Activated CD4-positive, alpha-beta T cell treated with anti-CD3 and anti-CD28 coated beads for 1 hour (primary cell): ENCODE measurements at regions not wholly inside any gene's neighbourhood (a gene's known extent, or its start where the extent isn't known, plus 50 kb on each side); places are given as distances from the start of the nearest gene placed in this dataset.
"Not testable (repeated sequence)": the region's sequence is repeated elsewhere in the genome, so short reads cannot be mapped to it uniquely, and the experiment has no call there.

Source experiments
- DNase-seq: peaks from one replicate; pipeline ENCODE4 v3.0.0-alpha.2; 2020

DNA sequence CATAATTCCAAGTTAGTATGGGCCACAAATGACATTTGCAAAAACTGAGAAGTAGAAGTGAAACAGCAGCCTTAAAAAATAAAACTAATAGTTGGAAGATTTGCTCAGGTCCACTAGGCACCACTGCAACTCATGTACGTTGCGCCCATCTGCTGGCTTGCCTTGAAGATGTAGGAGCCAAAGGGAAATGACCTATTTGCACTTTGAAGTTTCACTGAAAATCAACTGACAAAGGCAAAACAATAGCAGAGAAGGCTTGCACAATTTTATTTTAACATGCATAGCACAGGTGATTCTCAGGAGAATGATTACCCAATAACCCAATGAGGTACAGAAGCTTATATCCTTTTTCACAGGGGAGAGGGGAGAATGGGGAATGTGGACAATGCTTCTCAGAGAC is 170.1 kb upstream of the USP25 start:
- DNase-seq = no peak

DNA sequence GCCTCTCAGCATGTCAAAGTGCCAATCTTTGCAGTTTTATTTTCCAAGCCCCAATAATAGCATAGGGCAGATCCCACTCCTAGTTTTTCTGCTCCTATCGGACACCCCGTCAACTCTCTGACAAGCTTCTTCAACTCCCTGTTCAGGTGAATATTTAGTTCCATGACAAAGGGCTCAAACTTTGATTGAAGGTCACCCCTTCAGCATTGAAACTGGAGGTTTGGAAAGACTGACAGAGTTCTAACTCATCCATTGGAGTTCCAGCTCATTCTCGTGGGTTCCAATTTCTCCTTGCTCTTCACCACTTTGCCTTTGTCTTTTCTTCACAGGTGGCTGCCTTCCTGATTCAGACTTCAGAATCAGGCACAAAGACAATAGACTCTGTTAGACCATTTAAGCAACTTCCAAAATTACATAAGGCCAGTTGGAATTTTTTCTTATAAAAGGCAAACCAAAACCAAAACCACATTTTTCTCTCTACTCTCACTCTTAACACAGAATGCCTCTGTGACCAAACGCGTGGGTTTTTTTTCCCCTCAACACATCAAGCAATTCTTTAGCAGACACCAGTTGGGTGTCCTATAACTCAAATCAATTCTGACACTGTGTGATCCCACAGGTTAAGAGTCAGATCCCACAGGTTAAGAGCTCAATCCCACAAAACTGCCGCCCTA is 169.3 kb upstream of the USP25 start:
- DNase-seq = no peak

DNA sequence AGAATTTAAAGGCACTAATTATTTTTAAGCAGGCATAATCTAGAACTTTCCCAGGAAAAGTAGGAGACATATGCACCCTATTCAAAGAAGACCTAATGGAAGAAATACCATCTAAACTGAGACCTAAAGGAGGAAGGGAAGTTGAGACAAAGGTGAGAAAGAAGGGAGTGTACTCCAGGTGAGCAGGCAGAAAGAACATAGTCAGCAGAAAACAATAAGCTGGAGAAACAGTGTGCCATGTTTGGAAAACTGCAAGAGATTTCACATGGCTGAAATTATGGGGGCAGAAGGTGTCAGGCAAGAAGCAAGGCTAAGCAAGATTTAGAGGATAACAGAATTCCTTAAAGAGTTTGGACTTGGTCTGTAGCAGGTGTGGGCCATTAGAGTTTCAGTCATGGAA is 167.0 kb upstream of the USP25 start:
- DNase-seq = no peak

DNA sequence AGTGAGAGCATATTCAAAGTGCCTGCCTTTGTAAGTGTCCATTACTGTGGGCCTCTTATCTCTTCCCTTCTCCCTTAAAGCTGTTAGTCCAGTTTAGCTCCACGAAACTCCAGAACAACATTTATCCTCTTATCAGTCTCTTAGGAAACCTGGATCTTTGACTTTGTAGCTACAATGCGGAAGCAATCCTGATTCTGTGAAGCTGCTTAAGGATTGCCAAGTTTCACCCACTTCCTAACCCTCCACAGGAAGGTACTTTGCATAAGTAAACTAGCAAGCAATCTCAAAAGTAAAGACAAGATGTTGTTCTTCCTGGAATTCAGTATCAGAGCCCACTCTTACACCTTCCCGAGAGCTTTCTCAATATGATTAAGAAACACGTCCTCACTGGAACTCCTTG is 164.9 kb upstream of the USP25 start:
- no peak for DNase-seq

DNA sequence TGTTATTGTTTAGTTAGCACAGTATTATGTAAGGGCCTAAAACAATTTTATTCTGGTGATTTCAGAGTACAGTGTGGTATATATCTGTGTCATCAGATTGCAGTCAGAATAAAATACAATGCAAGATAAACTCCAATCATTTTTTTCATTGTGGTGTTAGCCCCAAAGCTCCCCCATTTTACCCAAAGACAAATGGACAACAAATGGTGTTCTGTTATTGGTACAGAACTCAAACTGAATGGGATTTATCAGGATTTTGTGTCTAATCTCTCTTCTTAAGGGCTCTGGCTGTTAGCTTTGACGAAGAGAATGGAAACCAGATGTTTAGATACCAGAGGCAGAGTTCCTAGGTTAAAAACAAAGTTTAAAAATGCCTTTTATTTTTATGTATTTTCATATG is 163.1 kb upstream of the USP25 start:
- no peak for DNase-seq

DNA sequence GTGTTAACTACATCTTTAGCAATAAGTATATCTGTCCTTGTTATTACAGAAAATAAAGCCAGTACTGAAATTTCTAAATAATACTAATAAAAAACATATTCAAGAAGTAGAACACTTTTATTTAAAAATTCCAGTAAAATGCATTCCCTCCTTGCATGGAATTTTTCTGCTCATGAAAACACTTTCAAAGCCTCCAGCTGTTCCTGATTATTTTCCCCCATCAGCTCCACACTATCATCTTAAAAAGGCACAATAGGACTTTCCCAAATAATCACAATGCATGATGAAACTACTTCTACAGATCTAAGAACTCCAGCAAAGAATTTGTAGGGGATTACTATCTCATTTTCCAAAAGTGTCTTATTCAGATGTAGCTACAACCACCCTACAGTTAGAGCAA is 162.6 kb upstream of the USP25 start:
- no peak for DNase-seq

DNA sequence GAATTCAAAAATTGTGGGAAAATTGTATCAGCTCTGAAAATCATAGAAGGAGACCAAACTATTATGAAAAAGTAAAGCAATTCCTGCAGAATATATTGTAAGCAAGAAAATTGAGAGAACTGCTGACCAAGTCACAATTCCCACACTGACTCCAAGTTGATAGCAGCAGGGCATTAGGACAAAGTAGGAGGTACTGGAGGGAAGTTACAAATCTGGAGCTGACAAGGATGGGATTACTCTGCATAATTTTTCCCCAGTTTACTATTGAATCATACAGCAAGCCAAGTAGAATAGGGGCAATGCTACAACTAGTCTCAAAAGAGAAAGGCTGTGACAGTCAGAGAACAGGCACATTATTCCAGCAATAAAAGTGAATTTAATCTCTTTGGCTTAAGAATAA is 161.3 kb upstream of the USP25 start:
- DNase-seq = no peak

DNA sequence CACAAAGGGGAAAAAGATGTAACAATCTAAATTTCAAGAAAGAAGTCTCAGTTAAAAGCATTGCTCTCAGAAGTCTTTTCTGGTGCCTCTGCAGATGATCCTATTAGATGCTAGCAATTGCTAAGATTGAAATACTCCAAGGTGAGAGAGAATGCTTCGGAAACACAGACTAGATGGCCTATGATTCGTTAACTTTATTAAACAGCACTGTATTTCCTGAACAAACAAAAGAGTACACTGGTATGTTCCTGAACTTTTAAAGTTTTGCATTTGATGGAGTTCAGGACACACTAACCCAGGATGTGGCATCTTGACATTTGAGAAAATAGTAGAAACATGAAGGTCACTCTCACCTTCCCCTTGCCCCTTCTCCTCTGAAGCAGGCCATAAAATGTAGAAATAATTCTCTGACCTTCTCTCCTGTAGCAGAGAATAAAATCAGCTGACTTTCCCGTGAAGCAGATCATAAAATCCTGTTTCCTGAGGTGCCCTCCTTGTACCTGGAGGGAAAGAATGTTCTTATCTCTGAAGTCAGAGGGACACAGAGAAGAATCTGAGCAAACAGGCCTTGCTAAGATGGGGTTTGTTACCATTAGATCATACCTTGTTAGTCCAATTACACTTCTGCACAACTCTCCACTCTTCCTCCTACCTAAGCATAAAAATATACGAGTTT is 142.9 kb upstream of the USP25 start:
- DNase-seq = no peak

DNA sequence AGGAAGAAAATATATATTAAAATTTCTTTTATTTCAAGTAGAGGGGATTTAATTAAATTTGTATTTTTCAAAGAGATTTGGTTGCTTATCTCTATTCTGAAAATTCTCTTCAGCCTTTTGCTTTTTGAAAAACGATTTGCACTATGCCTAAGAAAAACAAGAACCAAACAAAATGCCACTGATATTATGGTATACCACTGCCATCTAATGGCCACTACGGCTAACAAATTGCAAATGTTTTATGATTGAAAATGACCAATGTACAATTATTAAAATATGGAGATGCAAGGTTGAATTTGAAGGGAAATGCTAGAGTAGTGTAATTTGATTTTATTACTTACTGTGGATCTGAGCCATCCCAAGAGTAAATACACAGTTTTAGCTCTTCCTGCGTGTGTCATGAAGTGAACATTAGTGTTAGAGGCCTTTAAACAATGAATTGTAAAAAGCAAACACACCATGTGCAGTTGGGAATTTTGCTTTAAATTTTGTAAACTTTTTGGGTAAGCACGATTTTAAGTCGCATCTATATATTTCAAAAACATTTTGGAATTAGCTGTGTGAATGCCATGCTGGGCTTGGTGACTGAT is 137.4 kb upstream of the USP25 start:
- DNase-seq = no peak

DNA sequence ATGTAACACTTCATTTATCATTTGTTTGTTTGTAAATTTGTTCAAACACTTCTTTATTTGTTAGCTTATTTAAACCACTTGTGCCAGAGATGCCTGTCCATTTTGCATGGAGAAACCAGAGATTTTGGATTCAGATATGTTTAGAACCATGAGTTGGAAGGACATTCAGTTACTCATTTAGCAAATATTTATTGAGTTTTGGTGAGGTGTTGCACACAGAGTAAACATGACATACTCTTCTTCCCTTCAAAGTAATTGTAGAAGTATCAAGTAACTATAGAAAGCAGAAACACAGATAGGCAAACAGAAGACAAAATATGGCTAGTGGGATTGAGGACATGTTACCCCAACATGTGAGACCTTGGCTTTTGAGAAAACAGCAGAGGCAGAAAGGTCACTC is 136.8 kb upstream of the USP25 start:
- no peak for DNase-seq

DNA sequence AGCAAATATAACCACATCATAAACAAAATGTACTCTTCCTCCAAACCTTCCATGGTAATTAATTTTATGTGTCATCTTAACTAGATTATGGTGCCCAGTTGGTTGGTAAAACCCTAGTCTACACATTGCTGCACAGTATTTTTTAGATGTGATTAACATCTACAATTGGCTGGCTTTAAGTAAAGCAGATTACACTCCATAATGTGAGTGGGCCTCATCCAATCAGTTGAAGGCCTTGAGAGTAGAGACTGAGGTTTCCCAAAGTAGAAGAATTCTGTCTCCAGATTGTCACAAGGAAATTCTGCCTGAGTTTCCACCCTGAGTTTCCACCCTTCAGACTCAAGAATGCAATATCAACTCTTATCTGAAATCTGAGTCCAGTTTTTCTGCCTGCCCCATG is 128.4 kb upstream of the USP25 start:
- no peak for DNase-seq

DNA sequence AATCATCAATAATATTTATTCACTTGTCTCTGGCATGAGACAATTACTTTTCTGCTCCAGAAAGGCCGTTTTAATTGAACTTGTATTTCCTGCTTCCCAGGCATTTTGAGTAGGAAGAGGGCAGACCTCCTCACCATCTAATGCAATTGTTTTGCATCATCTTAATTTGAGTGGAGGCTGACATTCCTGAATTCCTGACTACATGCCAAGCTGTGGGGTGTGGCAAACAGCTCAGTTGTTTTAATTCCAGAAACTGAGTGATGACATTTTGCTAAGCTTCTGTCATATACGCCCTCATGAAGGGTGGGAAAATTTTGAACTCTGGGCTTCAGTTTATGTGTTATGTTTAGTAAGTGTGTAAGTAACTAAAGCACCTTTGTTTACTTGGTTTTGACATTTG is 125.4 kb upstream of the USP25 start:
- no peak for DNase-seq

DNA sequence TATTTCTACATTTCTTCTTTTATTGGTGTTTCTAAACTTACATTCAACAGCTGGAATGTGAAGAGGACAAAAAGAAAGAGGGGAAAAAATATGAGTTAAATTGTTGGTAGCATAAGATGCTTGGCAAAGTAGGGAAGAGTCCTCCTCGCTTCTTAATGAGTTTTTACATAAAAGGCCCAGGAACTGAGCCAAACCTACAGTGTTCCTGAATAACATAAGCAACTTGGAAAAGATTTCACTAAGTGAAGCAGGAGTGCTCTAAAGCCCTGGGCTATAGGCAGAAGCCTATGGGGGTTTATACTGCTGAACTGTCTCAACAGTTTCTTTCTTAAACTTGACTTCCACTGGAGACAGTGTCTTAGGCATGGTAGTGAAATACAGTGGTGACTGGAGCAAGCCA is 115.0 kb upstream of the USP25 start:
- DNase-seq = no peak

DNA sequence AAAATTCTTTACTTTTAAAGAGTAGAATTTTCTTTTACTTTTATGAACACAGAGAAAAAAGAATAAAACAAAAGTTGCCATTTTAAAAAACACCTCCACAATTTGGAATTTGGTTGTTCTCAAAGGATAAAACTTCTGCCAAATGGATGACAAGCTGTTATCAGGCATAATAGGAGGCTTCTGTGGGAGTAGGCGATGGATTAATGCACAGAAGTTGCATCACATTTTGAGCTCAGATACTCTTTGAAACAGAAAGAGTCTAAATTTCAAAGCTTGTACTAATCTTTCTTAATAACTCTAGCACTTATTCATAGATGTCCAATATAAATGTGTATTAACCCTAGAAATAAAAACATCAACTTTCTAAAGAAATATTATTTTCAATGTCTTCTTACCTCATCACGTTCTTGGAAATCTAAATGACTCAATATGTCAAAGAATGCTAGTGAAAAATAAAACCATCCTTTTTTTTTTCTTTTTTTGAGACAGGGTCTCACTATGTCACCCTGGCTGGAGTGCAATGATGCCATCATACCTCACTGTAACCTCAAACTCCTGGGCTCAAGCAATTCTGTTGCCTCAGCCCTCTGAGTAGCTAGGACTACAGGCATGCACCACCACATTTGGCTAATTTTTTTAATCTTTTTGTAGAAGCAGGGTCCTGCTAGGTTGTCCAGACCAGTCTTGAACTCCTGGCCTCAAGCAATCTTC is 112.8 kb upstream of the USP25 start:
- no peak for DNase-seq

DNA sequence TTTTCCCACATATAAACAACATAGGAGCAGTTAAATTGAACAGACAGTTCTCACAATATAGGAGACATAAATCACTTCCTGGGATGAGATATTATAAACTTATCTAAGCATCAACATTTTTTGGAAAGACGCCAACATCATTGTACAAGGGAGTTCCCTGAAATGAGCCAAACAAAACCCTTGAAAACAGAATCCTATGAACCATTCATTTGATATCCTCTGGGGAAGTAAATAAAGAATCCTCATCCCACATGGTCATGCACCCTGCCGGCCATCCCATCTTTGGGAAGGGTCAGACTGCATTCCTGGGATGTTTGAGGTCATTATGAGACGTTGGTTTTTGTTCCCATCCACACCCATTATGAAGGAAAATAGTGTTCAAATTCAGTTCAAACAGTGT is 111.8 kb upstream of the USP25 start:
- DNase-seq = no peak

DNA sequence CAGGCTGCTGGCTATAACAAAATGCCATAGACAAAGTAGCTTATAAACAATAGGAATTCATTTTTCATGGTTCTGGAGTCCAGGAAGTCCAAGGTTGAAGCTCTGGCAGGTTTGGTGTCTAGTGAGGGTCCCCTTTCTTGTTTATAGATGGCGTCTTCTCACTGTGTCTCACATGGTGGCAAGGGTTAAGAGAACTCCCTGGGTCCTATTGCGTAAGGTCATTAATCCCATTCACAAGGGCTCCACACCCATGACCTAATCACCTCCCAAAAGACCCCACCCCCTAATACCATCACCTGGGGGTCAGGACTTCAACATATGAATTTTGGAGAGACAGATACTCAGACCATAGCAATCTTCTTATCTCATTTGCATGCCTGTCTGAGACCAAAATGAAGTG is 108.9 kb upstream of the USP25 start:
- DNase-seq = no peak

DNA sequence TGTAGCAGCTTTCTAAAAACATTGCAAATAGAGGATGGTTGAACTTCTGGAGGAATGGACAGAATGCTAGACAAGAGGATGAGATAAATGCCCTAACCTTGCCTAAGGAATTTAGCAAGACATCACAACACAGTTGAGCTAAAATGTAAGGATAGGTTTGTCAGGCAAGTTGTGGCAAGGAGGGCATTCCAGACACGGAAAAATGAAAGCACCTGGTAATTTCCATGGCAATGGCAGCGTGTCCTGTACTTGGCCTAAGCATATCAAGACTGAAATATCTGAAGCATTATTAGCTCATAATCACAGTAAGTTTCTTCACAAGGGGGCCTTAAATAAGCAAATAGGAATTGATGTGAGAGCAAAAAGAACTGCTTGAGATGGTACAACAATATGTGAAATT is 105.1 kb upstream of the USP25 start:
- DNase-seq = no peak

DNA sequence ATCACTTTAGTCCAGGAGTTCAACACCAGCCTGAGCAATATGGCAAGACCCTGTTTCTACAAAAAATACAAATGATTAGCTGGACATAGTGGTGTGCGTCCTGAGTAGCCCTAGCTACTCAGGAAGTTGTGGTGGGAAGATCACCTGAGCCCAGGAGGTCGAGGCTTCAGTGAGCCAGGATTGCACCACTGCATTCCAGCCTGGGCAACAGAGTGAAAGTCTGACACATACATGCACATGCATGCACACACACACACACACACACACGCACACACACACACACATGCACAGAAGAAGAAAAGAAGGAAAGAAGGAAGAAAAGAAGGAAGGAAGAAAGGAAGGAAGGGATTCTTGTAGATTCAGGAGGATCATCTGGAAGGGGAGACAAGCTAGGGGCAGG is 104.4 kb upstream of the USP25 start:
- DNase-seq = no peak

DNA sequence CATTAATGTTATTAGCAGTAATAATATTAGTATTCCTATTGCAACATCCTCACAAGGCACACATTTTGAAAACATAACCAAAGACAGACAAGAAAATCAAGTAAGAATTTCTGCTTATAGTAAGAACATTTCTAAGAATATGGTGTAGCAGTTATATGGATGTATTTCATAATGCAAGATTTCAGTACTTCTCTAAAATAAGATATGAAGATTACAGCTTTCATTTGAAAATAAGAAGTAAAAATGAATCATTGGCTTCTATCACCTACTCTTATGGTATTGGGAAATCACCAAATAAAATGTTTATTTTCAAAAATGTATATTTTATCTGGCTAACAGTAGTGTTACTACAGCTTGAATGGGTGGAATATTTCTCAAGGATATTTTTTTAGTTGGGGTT is 103.8 kb upstream of the USP25 start:
- no peak for DNase-seq

DNA sequence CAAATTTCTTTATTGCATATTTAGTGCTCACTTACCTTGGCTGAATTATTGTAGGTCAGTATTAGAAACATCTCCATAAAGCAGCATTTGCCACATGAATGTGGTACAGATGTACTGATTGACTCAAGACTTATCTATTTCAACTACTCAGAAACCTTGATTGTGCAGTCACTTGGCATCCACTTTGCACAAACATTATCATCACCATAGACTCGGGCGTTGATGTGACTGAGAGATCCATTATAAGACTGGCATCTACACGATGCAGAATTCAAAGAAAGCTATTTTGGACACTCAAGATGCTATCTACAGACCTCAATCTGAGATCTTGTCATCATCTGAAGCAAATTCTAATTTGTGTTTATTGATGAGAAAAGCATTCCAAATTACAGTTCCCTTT is 102.8 kb upstream of the USP25 start:
- no peak for DNase-seq

DNA sequence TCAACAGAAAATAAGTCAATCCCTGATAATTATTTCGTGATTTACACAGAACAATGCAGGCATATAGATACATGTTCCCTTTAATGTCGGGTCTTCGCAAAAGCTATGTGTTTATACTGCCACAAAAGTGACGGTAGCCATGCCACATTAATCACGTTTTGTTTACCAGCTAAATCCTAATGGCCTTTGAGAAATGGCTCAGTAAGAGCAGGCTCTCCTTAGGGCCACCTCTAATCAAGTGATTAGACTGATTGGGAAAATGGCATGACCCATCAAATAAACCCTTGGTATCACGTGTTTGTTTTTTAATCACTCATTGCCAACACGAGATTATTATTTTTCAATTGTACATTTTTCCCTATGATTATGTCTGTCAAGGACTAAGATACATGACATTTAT is 102.0 kb upstream of the USP25 start:
- DNase-seq = no peak

DNA sequence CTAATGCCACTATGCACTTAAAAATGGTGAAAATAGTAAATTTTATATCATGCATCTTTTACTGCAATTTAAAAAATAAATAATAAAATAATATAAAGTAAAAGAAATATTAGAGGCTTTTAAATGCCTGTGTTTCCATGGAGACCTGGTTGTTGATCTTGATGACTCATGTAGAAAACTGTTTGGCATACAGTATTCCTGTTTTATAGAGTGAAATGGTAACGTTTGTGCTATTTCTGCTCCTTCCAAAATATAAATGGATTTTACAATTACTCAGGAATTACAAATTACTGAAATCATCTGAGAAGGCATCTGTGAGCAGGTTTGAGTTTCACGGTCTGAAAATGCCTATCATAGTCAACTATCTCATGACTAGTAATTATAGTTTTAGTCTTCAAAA is 98.4 kb upstream of the USP25 start:
- DNase-seq = no peak

DNA sequence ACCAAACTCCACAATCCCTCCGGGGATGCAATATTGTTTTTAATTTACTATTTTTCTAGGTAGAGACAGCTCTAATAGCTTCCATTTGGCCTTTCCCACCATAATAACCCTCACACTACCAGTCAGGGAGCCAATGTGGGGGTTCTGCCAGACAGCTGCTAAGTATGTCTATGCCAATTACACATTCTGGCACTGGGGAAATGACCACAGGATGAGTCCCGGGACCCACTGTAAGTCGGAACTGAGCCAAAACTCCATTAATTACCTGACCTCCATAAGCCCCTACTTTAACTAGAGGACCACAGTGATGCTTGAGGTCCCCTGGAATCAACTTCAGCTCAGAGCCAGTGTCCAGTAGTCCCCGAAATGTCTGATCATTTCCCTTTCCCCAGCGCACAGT is 95.2 kb upstream of the USP25 start:
- DNase-seq = not testable (repeated sequence)

DNA sequence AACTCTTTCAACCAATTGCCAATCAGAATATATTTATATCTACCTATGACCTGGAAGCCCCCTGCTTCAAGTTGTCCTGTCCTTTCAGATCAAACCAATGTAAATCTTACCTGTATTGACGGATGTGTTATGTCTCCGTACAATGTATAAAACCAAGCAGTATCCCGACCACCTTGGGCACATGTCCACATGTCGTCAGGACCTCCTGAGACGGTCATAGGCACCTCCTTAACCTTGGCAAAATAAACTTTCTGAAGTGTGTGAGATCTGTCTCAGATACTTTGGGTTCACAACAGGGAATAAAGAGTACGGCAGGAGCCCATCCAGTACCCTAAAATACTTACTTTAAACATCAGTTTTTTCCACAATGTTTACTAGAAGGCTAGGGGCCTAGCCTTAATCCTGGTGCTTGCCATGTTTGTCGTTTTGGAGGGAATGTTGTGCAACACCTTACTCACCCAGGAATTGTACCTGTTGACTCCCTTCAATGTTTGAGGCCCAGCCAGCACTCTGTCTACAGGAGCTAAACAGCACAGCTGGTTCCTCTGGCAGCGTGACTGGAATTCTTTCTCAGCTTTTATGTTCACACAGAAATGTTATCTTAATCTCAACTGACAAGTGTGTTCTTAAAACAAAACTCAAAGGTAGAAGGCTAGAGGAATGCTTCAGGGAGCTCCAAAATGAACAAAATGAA is 90.8 kb upstream of the USP25 start:
- DNase-seq = no peak
